Uterus (tissue), 3 donors: ENCODE measurements at regions not wholly inside any gene's neighbourhood (a gene's known extent, or its start where the extent isn't known, plus 50 kb on each side); places are given as distances from the start of the nearest gene placed in this dataset.

Experiments used
- DNase-seq, 2 donors: peaks; one replicate each; pipeline ENCODE4 v3.0.0-alpha.2; 2019 to 2020
- H3K27ac ChIP-seq, 2 donors: fragments of 200-600 bp; sonication (generic); 1 replicate in 1 of 2; 2 replicates in 1 of 2; pipeline ENCODE4 v1.5.1; 2016 to 2018
- H3K27me3 ChIP-seq, 2 donors: fragments of 200-600 bp; sonication (generic); one replicate each; pipeline ENCODE4 v1.5.1; 2018 to 2019; ENCODE audit warnings: control low read depth in 1 of 2
- H3K36me3 ChIP-seq, 2 donors: fragments of 200-600 bp; sonication (generic); one replicate each; pipeline ENCODE4 v1.5.1; 2019; ENCODE audit warnings: control low read depth in 1 of 2
- H3K4me1 ChIP-seq, 2 donors: fragments of 200-600 bp; sonication (generic); one replicate each; pipeline ENCODE4 v1.5.1; 2018 to 2019; ENCODE audit warnings: control low read depth in 1 of 2
- H3K4me3 ChIP-seq, 2 donors: fragments of 200-600 bp; sonication (generic); 1 replicate in 1 of 2; 2 replicates in 1 of 2; pipeline ENCODE4 v1.5.1; 2018 to 2019; ENCODE audit warnings: mild to moderate bottlenecking in 1 of 2
- H3K9me3 ChIP-seq, 2 donors: fragments of 200-600 bp; sonication (generic); one replicate each; pipeline ENCODE4 v1.5.1; 2019; ENCODE audit warnings: control low read depth in 1 of 2
- CTCF ChIP-seq, 4 experiments: fragments of 200-600 bp in 2 of 4; fragments of 450-650 bp in 2 of 4; sonication (generic) in 2 of 4; IDR thresholded peaks; one replicate each; pipeline ENCODE4 v1.5.1; 2016 to 2019; ENCODE audit warnings: antibody characterized with exemption in 4 of 4, mild to moderate bottlenecking in 2 of 4, moderate library complexity in 1 of 4
- POLR2A ChIP-seq, 2 donors: fragments of 450-650 bp; IDR thresholded peaks; one replicate each; pipeline ENCODE4 v1.6.1; 2016; ENCODE audit warnings: antibody characterized with exemption in 2 of 2, mild to moderate bottlenecking in 1 of 2, moderate library complexity in 1 of 2
- intact Hi-C: fragments of 100-400 bp; cut with DNase I; formaldehyde crosslinking; loops from one replicate; pipeline ENCODE4 v1.15.1; 2023; ENCODE audit warnings: low total_unique reads
- donor health status: DM: yes; HTN: yes; CAD: no.

DNA sequence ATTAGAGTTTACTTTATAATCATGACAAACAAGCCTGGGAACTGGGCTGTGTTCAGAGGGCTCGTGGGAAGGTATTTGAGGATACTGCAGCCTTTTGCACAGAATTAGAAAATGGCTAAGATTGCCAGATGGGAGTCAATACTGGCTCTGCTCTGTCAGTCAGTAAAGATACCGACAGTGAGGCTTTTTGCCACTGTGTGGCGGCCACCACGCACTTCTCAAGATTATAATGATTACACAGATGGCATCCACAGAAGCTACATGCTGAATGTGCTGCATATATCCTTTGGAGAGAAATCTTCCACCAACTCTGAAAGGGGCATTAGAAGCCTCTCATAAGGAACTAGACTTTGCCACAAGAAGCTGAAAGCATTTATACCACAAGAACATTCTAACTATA, 213.4 kb upstream of the PTBP2 start:
- Histone ChIP-seq H3K4me3 (no peak overlapping the region), H3K36me3 (no peaks in the 10 kb centered on the region), H3K4me1 (peaks cover 0 to 3% of the 10 kb centered on the region in 2 donors), H3K9me3 (no peaks in the 10 kb centered on the region), H3K27me3 (no peaks in the 10 kb centered on the region), H3K27ac (no peak overlapping the region)
- DNase-seq = no peak
- no peak for TF ChIP-seq CTCF (IDR thresholded peaks at IDR 0.05)
- no peak for TF ChIP-seq POLR2A (IDR thresholded peaks at IDR 0.05)
- intact Hi-C loops = no loop called here

DNA sequence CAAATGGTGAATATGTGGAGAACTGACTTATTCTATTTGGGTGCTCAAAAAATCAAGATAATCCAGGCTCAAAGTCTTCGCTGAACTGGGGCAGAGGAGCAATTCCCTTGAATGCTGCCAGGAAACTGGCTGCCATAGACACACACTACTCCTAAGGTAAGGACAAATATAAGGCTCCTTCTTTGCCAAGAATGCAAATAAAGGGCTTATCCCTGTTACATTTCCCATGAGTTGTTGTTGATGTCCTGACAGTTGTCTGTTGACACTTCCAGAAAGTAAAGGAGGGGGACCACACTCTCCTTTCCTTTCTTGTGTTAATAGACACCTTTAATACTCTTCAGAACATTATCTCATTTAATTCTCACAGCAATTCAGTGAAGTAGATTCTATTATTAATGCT, 212.2 kb upstream of the PTBP2 start:
- Histone ChIP-seq H3K9me3 (no peaks in the 10 kb centered on the region), H3K36me3 (no peaks in the 10 kb centered on the region), H3K4me1 (peaks cover 0 to 3% of the 10 kb centered on the region in 2 donors), H3K27ac (no peak overlapping the region), H3K27me3 (no peaks in the 10 kb centered on the region), H3K4me3 (no peak overlapping the region)
- DNase-seq = no peak
- TF ChIP-seq POLR2A (IDR thresholded peaks at IDR 0.05) = no peak
- no peak for TF ChIP-seq CTCF (IDR thresholded peaks at IDR 0.05)
- intact Hi-C loops = no loop called here

DNA sequence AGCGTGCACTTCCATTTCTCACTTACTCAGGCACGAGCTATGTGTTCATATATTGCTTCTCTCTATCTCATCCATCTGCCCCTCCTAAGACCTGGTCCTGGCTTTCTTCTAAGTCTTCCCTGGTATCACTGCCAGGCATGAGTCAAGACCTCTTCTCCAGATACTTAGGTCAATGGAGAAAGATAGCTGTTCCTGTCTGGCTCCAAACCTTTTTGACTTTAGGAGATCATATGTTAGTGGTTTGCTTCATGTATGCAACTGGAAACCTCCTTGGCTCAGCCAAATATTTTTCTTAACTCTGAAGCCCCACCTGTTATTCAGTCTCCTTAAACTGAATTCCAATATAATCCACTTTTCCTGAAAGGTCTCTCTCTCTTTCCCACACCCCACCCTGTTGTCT, 211.6 kb upstream of the PTBP2 start:
- Histone ChIP-seq H3K27me3 (no peaks in the 10 kb centered on the region), H3K36me3 (no peaks in the 10 kb centered on the region), H3K4me1 (peaks cover 0 to 3% of the 10 kb centered on the region in 2 donors), H3K4me3 (no peak overlapping the region), H3K27ac (no peak overlapping the region), H3K9me3 (no peaks in the 10 kb centered on the region)
- DNase-seq = no peak
- intact Hi-C loops = no loop called here
- TF ChIP-seq POLR2A (IDR thresholded peaks at IDR 0.05) (no peak), CTCF (IDR thresholded peaks at IDR 0.05) (no peak)

DNA sequence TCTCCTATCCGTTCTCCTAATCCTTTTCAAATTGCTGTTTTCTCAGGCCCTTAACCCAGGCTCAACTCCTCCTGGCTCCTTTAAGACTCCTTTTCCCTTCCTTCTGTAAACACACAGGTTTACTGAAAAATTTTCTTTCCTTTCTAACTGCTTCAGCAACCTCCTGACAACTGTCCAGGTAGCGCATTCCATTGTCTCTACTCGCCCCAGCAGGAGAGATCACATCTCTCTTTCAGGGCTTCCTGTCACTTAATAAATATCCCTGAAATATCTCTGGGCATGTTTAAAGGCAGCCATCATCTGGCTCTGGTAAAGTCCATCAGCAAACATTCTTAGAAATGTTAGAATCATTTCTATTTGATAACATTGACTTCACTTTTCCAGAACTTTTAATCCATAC, 211.2 kb upstream of the PTBP2 start:
- peaks cover 0 to 3% of the 10 kb centered on the region in 2 donors for H3K4me1 ChIP-seq
- intact Hi-C loops = no loop called here
- DNase-seq = no peak
- TF ChIP-seq CTCF (IDR thresholded peaks at IDR 0.05) = no peak
- TF ChIP-seq POLR2A (IDR thresholded peaks at IDR 0.05) = no peak
- H3K36me3 ChIP-seq = no peaks in the 10 kb centered on the region
- H3K9me3 ChIP-seq = no peaks in the 10 kb centered on the region
- no peak overlapping the region for H3K4me3 ChIP-seq
- H3K27me3 ChIP-seq = no peaks in the 10 kb centered on the region
- H3K27ac ChIP-seq = no peak overlapping the region

DNA sequence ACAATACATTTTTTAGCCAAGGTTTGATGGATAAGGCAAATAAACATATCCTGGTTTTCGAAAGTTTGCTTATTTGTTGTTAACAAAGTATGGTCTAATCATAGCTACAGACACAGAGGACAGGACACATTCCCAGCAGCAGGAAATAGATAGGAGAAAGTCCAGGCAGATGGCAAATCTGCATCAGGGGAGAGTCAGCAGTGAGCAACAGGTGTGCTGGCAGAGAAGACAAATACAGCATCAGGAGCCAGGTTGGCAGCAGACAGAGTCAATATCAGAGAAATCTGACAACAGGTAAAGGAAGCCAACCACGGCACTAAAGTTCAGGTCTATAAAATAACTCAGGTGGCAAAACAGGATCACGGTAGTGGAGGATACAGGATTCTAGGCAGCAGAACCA, 210.7 kb upstream of the PTBP2 start:
- intact Hi-C loops = no loop called here
- Histone ChIP-seq H3K36me3 (no peaks in the 10 kb centered on the region), H3K9me3 (no peaks in the 10 kb centered on the region), H3K4me3 (no peak overlapping the region), H3K4me1 (peaks cover 0 to 3% of the 10 kb centered on the region in 2 donors), H3K27ac (no peak overlapping the region), H3K27me3 (no peaks in the 10 kb centered on the region)
- DNase-seq = no peak
- no peak for TF ChIP-seq POLR2A (IDR thresholded peaks at IDR 0.05)
- TF ChIP-seq CTCF (IDR thresholded peaks at IDR 0.05) = no peak
